ENCODE measurements at regions not wholly inside any gene's neighbourhood (a gene's known extent, or its start where the extent isn't known, plus 50 kb on each side); places are given as distances from the start of the nearest gene placed in this dataset.

GRCh38 chr3:21801631-21802030 lies 50.6 kb upstream of the ZNF385D start:
- DNase-seq (ENCODE audit: low read depth): no peak
- no peak overlapping the region for H3K4me3 ChIP-seq (ENCODE audit: low read depth, low read length)
- no peak for TF ChIP-seq CTCF (IDR thresholded peaks at IDR 0.05; ENCODE audit: control insufficient read depth, extremely low read depth, insufficient read depth)

- DNase-seq (ENCODE audit: low read depth): peak; percentile 93
- no peak overlapping the region for H3K4me3 ChIP-seq (ENCODE audit: low read depth, low read length)
- no peak for TF ChIP-seq CTCF (IDR thresholded peaks at IDR 0.05; ENCODE audit: control insufficient read depth, extremely low read depth, insufficient read depth)
Observed at GRCh38 chr3:21803604-21804003, 52.6 kb upstream of the ZNF385D start.

- no peak for DNase-seq (ENCODE audit: low read depth)
- TF ChIP-seq CTCF (IDR thresholded peaks at IDR 0.05; ENCODE audit: control insufficient read depth, extremely low read depth, insufficient read depth): no peak
- no peak overlapping the region for H3K4me3 ChIP-seq (ENCODE audit: low read depth, low read length)
Observed at GRCh38 chr3:21804330-21804729, 53.3 kb upstream of the ZNF385D start.

- H3K4me3 ChIP-seq (ENCODE audit: low read depth, low read length): no peak overlapping the region
- DNase-seq (ENCODE audit: low read depth): no peak
- TF ChIP-seq CTCF (IDR thresholded peaks at IDR 0.05; ENCODE audit: control insufficient read depth, extremely low read depth, insufficient read depth): no peak
Observed at GRCh38 chr3:21806733-21807132, 55.7 kb upstream of the ZNF385D start.

- TF ChIP-seq CTCF (IDR thresholded peaks at IDR 0.05; ENCODE audit: control insufficient read depth, extremely low read depth, insufficient read depth): no peak
- no peak overlapping the region for H3K4me3 ChIP-seq (ENCODE audit: low read depth, low read length)
- DNase-seq (ENCODE audit: low read depth): no peak
Observed at GRCh38 chr3:21825684-21826083, 74.7 kb upstream of the ZNF385D start.

- DNase-seq (ENCODE audit: low read depth): no peak
- H3K4me3 ChIP-seq (ENCODE audit: low read depth, low read length): no peak overlapping the region
- no peak for TF ChIP-seq CTCF (IDR thresholded peaks at IDR 0.05; ENCODE audit: control insufficient read depth, extremely low read depth, insufficient read depth)
Observed at GRCh38 chr3:21826416-21826815, 75.4 kb upstream of the ZNF385D start.

GRCh38 chr3:21830541-21830940 lies 79.5 kb upstream of the ZNF385D start:
- no peak for DNase-seq (ENCODE audit: low read depth)
- no peak overlapping the region for H3K4me3 ChIP-seq (ENCODE audit: low read depth, low read length)
- TF ChIP-seq CTCF (IDR thresholded peaks at IDR 0.05; ENCODE audit: control insufficient read depth, extremely low read depth, insufficient read depth): no peak

All from LNCaP clone FGC (cell line).